ENCODE measurements at regions not wholly inside any gene's neighbourhood (a gene's known extent, or its start where the extent isn't known, plus 50 kb on each side); places are given as distances from the start of the nearest gene placed in this dataset.

GRCh38 chr18:27695503-27695902 lies 481.4 kb downstream of the CDH2 start:
- TF ChIP-seq ZNF274 (IDR thresholded peaks at IDR 0.05; ENCODE audit: low read depth, low read length) (no peak), YY1 (IDR thresholded peaks at IDR 0.05; ENCODE audit: insufficient read depth, insufficient read length) (no peak)
